ENCODE measurements at regions not wholly inside any gene's neighbourhood (a gene's known extent, or its start where the extent isn't known, plus 50 kb on each side); places are given as distances from the start of the nearest gene placed in this dataset.

- TF ChIP-seq CTCF (IDR thresholded peaks at IDR 0.05) (no peak), POLR2A (IDR thresholded peaks at IDR 0.05) (no peak)
These were observed 121.8 kb upstream of the POU2AF2 start for GRCh38 chr11:111123463-111124398.

Data from thyroid gland (tissue), 4 donors.